Activated B cell treated with CpG ODN at 0.5 μM for 24 hours (primary cell): ENCODE measurements at regions not wholly inside any gene's neighbourhood (a gene's known extent, or its start where the extent isn't known, plus 50 kb on each side); places are given as distances from the start of the nearest gene placed in this dataset.

ENCODE experiments used
- ATAC-seq: fragments of 200-7000 bp; cut with Tn5 transposase; one replicate; pipeline ENCODE4 v1.10.0; 2021; ENCODE audit warnings: low read depth, mild to moderate bottlenecking, moderate library complexity
- CTCF ChIA-PET: fragments of 350-600 bp; sonication (Branson Sonifier 250); formaldehyde crosslinking; loops from one replicate; lab custom pipeline; 2021; ENCODE audit warnings: antibody characterized with exemption; lab: Charles Lee
- POLR2A ChIA-PET: fragments of 350-600 bp; sonication (Branson Sonifier 250); formaldehyde crosslinking; loops from one replicate; lab custom pipeline; 2021; ENCODE audit warnings: antibody characterized with exemption; lab: Charles Lee
- DNase-seq: peaks from one replicate; pipeline ENCODE4 v3.0.0; 2022
- H3K27ac Mint-ChIP-seq: one replicate; pipeline ENCODE4 v1.8.0; 2020; ENCODE audit warnings: mixed read lengths
- H3K27me3 Mint-ChIP-seq: one replicate; pipeline ENCODE4 v1.8.0; 2021; ENCODE audit warnings: mixed read lengths
- H3K36me3 Mint-ChIP-seq: one replicate; pipeline ENCODE4 v1.8.0; 2021; ENCODE audit warnings: low read depth, mixed read lengths
- H3K4me1 Mint-ChIP-seq: one replicate; pipeline ENCODE4 v1.8.0; 2021; ENCODE audit warnings: mixed read lengths
- H3K4me3 Mint-ChIP-seq: one replicate; pipeline ENCODE4 v1.8.0; 2020; ENCODE audit warnings: mild to moderate bottlenecking, mixed read lengths
- H3K9me3 Mint-ChIP-seq: one replicate; pipeline ENCODE4 v1.8.0; 2020; ENCODE audit warnings: mixed read lengths
- intact Hi-C: fragments of 100-400 bp; cut with micrococcal nuclease; formaldehyde crosslinking; loops from one replicate; pipeline ENCODE4 v1.15.1; 2024
- TF ChIP-seq, protein P1 (sequence below): fragments of 200-600 bp; IDR thresholded peaks from one replicate; pipeline ENCODE4 v1.8.0; 2022; ENCODE audit warnings: antibody characterized with exemption, mild to moderate bottlenecking

DNA sequence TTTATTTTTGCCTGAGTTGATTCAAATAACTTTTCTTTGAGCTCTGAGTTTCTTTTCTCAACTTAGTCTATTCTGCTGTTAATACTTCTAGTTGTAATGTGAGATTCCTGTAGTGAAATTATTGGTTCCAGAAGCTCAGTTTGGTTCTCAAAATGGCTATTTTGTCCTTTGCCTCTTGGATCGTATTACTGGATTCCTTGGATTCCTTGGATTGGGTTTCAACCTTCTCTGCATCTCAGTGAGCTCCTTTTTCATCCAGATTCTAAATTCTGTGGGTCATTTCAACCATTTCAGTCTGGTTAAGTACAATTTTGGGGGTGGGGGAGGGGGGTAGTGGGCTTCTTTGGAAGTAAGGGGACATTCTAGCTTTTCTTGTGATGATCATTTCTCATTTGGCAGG lies 341.1 kb upstream of the CNTN5 start:
- no peaks in the 10 kb centered on the region for H3K27me3 Mint-ChIP-seq
- no peaks in the 10 kb centered on the region for H3K36me3 Mint-ChIP-seq
- no peak overlapping the region for H3K27ac Mint-ChIP-seq
- CTCF ChIA-PET = no interaction called here
- no peaks in the 10 kb centered on the region for H3K4me1 Mint-ChIP-seq
- intact Hi-C loops = no loop called here
- TF ChIP-seq, protein P1, sequence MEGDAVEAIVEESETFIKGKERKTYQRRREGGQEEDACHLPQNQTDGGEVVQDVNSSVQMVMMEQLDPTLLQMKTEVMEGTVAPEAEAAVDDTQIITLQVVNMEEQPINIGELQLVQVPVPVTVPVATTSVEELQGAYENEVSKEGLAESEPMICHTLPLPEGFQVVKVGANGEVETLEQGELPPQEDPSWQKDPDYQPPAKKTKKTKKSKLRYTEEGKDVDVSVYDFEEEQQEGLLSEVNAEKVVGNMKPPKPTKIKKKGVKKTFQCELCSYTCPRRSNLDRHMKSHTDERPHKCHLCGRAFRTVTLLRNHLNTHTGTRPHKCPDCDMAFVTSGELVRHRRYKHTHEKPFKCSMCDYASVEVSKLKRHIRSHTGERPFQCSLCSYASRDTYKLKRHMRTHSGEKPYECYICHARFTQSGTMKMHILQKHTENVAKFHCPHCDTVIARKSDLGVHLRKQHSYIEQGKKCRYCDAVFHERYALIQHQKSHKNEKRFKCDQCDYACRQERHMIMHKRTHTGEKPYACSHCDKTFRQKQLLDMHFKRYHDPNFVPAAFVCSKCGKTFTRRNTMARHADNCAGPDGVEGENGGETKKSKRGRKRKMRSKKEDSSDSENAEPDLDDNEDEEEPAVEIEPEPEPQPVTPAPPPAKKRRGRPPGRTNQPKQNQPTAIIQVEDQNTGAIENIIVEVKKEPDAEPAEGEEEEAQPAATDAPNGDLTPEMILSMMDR = no peak
- no peak overlapping the region for H3K4me3 Mint-ChIP-seq
- no peak for ATAC-seq
- no peak for DNase-seq
- peaks cover 5% of the 10 kb centered on the region for H3K9me3 Mint-ChIP-seq
- POLR2A ChIA-PET = no interaction called here

- ATAC-seq (no peak), DNase-seq (no peak)
- Mint-ChIP-seq H3K4me3 (no peak overlapping the region), H3K4me1 (no peaks in the 10 kb centered on the region), H3K9me3 (peaks cover 8% of the 10 kb centered on the region), H3K27me3 (no peaks in the 10 kb centered on the region), H3K36me3 (no peaks in the 10 kb centered on the region), H3K27ac (no peak overlapping the region)
- intact Hi-C loops = no loop called here
- TF ChIP-seq, protein P1 = no peak
- ChIA-PET CTCF (no interaction called here), POLR2A (no interaction called here)
Observed at GRCh38 chr11:98701541-98701940, 319.2 kb upstream of the CNTN5 start.

DNA sequence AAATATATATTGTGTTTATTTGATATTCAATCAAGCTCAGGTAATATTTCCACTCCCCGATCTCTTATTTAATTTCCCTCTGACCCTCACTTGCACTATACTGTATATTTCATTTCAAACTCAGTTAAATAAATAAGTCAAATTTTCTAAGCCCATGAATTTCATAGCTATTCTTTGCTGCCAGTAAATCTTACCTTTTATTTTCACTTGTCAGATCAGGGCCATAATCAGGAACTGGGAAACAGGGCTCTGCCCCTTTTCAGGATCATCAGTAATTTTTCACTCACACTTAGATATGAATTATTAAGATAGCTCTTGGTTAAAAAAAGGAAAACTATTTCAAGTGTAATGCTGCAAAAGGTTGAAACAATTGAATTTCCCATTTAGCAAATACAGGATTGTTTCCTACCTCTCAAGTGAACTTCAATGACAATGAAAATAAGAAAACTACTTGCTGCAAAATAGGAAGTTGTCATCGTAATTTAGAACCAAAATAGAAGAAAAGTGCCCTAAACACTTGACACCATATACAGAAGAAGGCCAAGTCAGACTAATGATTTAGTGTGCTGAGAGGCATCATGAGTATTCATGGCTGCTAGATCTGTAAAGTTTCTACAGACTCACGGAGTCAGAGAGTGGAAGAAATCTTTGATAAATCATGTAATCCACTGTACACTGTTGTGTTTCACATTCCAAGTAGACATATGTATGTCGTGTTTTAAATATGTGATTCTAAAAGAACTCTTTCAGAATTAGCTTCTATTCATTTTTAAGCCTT lies 316.8 kb upstream of the CNTN5 start:
- POLR2A ChIA-PET = no interaction called here
- no peak overlapping the region for H3K4me3 Mint-ChIP-seq
- no peak overlapping the region for H3K27ac Mint-ChIP-seq
- no peaks in the 10 kb centered on the region for H3K36me3 Mint-ChIP-seq
- ATAC-seq = no peak
- DNase-seq = no peak
- TF ChIP-seq, protein P1 = no peak
- intact Hi-C loops = no loop called here
- CTCF ChIA-PET = no interaction called here
- H3K9me3 Mint-ChIP-seq = peaks cover 5% of the 10 kb centered on the region
- H3K4me1 Mint-ChIP-seq = no peaks in the 10 kb centered on the region
- no peaks in the 10 kb centered on the region for H3K27me3 Mint-ChIP-seq

- DNase-seq (no peak), ATAC-seq (no peak)
- Mint-ChIP-seq H3K4me1 (no peaks in the 10 kb centered on the region), H3K9me3 (peaks cover 6% of the 10 kb centered on the region), H3K36me3 (no peaks in the 10 kb centered on the region), H3K27ac (no peak overlapping the region), H3K27me3 (no peaks in the 10 kb centered on the region), H3K4me3 (no peak overlapping the region)
- ChIA-PET POLR2A (no interaction called here), CTCF (no interaction called here)
- intact Hi-C loops = no loop called here
- TF ChIP-seq, protein P1 = no peak
Observed at GRCh38 chr11:98710026-98710425, 310.7 kb upstream of the CNTN5 start.

DNA sequence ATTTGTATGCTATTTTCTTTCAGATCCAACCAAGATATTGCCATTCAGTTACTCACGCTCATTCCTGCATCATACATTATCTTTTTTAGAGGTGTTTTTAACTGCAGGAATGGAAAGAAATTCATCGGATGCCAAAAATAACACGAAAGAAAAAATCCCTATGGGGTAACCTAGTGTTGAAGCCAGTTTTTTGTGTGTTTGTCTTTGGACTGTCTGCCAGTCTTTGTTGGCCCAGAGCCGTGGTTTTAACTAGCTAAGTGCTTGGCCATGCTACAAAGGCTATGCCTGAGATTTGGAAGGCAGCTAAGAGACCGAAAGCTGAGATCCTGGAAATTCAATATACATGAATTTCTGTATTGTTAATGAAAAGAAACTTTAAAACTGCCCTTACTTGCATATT lies 309.8 kb upstream of the CNTN5 start:
- Mint-ChIP-seq H3K4me1 (no peaks in the 10 kb centered on the region), H3K4me3 (no peak overlapping the region), H3K27ac (no peak overlapping the region), H3K9me3 (peaks cover 6% of the 10 kb centered on the region), H3K36me3 (no peaks in the 10 kb centered on the region), H3K27me3 (no peaks in the 10 kb centered on the region)
- ChIA-PET POLR2A (no interaction called here), CTCF (no interaction called here)
- no peak for DNase-seq
- TF ChIP-seq, protein P1 = no peak
- intact Hi-C loops = no loop called here
- no peak for ATAC-seq
